ENCODE measurements at regions not wholly inside any gene's neighbourhood (a gene's known extent, or its start where the extent isn't known, plus 50 kb on each side); places are given as distances from the start of the nearest gene placed in this dataset.

DNA sequence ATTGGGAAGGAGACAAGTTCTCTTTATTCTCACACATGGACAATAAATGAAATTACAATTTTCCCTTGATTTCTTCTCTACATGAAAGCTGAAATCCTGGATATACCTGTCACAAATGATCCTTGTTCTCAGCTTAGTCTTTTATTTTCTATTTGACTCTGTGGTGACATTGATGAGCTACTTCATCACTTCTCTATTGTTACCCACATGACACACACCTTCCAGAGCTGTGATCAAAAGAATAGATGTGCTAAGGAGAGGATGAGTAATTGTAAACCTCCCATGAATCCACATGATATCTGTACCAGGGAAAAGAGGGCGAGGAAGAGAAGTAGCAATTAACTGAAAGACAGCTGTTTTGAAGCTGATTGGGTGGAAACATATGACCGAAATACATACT is 102.0 kb downstream of the CAVIN4 start:
- H3K36me3 ChIP-seq = no peaks in the 10 kb centered on the region
- DNase-seq = no peak
- intact Hi-C loops (cut with DNase I) = no loop called here
- no peaks in the 10 kb centered on the region for H3K4me1 ChIP-seq
- WGBS, 2 donors = 68 to 71% methylated on average over 2 of the region's 2 CpGs
- H3K27ac ChIP-seq = no peak overlapping the region
- no peak overlapping the region for H3K4me3 ChIP-seq
- no peaks in the 10 kb centered on the region for H3K9me3 ChIP-seq
- no peak for TF ChIP-seq CTCF (IDR thresholded peaks at IDR 0.05)
- no peak for TF ChIP-seq EP300 (IDR thresholded peaks at IDR 0.05)
- no peak for TF ChIP-seq POLR2AphosphoS5 (IDR thresholded peaks at IDR 0.05)
- no peak for TF ChIP-seq POLR2A (IDR thresholded peaks at IDR 0.05)
- H3K27me3 ChIP-seq = no peaks in the 10 kb centered on the region

- intact Hi-C loops (cut with DNase I) = no loop called here
- 82 to 89% methylated on average over 2 of the region's 2 CpGs for WGBS, 2 donors
- Histone ChIP-seq H3K4me3 (no peak overlapping the region), H3K4me1 (no peaks in the 10 kb centered on the region), H3K27me3 (no peaks in the 10 kb centered on the region), H3K36me3 (no peaks in the 10 kb centered on the region), H3K27ac (no peak overlapping the region), H3K9me3 (no peaks in the 10 kb centered on the region)
- no peak for DNase-seq
- TF ChIP-seq CTCF (IDR thresholded peaks at IDR 0.05) (no peak), POLR2AphosphoS5 (IDR thresholded peaks at IDR 0.05) (no peak), POLR2A (IDR thresholded peaks at IDR 0.05) (no peak), EP300 (IDR thresholded peaks at IDR 0.05) (no peak)
Measured at GRCh38 chr9:100686420-100686819, 108.5 kb downstream of the CAVIN4 start.

DNA sequence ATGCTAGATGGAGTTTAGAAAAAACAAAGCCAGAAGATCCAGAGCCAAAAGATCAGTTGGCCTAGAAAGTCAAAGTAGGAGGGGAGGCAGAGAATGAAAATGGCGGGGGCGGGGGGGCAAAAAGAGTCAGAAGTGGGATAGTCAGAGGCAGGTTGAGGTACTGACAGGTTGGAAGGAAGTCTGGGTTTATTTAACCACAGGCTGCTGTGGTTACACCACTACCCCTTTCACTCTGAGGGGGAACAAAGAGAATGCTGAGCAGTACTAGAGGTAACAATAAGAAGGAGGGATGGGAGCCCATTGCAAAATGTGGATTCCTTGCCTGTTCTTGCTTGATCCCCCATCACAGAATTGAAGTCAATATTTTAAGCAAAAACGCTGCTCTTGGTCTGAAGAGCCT is 111.8 kb downstream of the CAVIN4 start:
- H3K27ac ChIP-seq = no peak overlapping the region
- H3K9me3 ChIP-seq = no peaks in the 10 kb centered on the region
- DNase-seq = no peak
- no peaks in the 10 kb centered on the region for H3K36me3 ChIP-seq
- no peaks in the 10 kb centered on the region for H3K4me1 ChIP-seq
- no peaks in the 10 kb centered on the region for H3K27me3 ChIP-seq
- no peak overlapping the region for H3K4me3 ChIP-seq
- 54 to 81% methylated on average over 3 of the region's 3 CpGs for WGBS, 2 donors
- TF ChIP-seq POLR2AphosphoS5 (IDR thresholded peaks at IDR 0.05) (no peak), EP300 (IDR thresholded peaks at IDR 0.05) (no peak)
- intact Hi-C loops (cut with DNase I) = no loop called here

DNA sequence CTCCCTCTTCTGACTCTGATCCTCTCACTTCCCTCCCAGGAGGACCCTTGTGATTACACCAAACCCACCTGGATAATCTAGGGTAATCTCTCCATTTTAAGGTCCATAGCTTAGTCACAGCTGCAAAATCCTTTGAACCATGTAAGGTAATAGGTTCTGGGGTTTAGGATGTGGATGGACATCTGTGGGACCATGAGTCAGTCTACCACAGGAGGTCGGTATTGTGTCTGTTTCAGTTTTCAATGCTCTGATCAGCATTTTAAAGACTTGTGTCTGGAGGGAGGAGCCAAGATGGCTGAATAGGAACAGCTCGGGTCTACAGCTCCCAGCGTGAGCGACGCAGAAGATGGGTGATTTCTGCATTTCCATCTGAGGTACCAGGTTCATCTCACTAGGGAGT is 112.6 kb downstream of the CAVIN4 start:
- no peaks in the 10 kb centered on the region for H3K4me1 ChIP-seq
- H3K36me3 ChIP-seq = no peaks in the 10 kb centered on the region
- H3K9me3 ChIP-seq = no peaks in the 10 kb centered on the region
- intact Hi-C loops (cut with DNase I) = no loop called here
- WGBS, 2 donors = 87% methylated on average over 5 of the region's 5 CpGs
- DNase-seq = no peak
- H3K27me3 ChIP-seq = no peaks in the 10 kb centered on the region
- H3K4me3 ChIP-seq = no peak overlapping the region
- TF ChIP-seq POLR2AphosphoS5 (IDR thresholded peaks at IDR 0.05) = no peak
- TF ChIP-seq CTCF (IDR thresholded peaks at IDR 0.05) = no peak
- TF ChIP-seq POLR2A (IDR thresholded peaks at IDR 0.05) = no peak
- TF ChIP-seq EP300 (IDR thresholded peaks at IDR 0.05) = no peak
- no peak overlapping the region for H3K27ac ChIP-seq

GRCh38 chr9:100697339-100697738 is 119.5 kb downstream of the CAVIN4 start:
- Histone ChIP-seq H3K4me3 (no peak overlapping the region), H3K27ac (no peak overlapping the region), H3K4me1 (no peaks in the 10 kb centered on the region), H3K9me3 (no peaks in the 10 kb centered on the region), H3K36me3 (no peaks in the 10 kb centered on the region), H3K27me3 (no peaks in the 10 kb centered on the region)
- DNase-seq = no peak
- intact Hi-C loops (cut with DNase I) = no loop called here
- 77 to 90% methylated on average over 1 of the region's 1 CpG for WGBS, 2 donors
- no peak for TF ChIP-seq POLR2AphosphoS5 (IDR thresholded peaks at IDR 0.05)
- no peak for TF ChIP-seq POLR2A (IDR thresholded peaks at IDR 0.05)
- TF ChIP-seq EP300 (IDR thresholded peaks at IDR 0.05) = no peak
- no peak for TF ChIP-seq CTCF (IDR thresholded peaks at IDR 0.05)
